Fibroblast of villous mesenchyme (primary cell): ENCODE measurements at regions not wholly inside any gene's neighbourhood (a gene's known extent, or its start where the extent isn't known, plus 50 kb on each side); places are given as distances from the start of the nearest gene placed in this dataset.

Experiments used
- DNase-seq: peaks from one replicate; pipeline ENCODE4 v3.0.0-alpha.2; 2010; ENCODE audit warnings: low read depth
- H3K4me3 ChIP-seq: 2 replicates; pipeline ENCODE4 v1.5.1; 2011; ENCODE audit warnings: low read depth, mild to moderate bottlenecking, low read length
- CTCF ChIP-seq: IDR thresholded peaks from 2 replicates; pipeline ENCODE4 v1.5.1; 2012; ENCODE audit warnings: low read depth, mild to moderate bottlenecking, low read length; ENCODE audit not compliant: insufficient read depth

- DNase-seq = no peak
- no peak for TF ChIP-seq CTCF
Observed at GRCh38 chr6:2517401-2517800, 233.3 kb downstream of the MYLK4 start.

GRCh38 chr6:2516059-2516458 lies 234.7 kb downstream of the MYLK4 start:
- H3K4me3 ChIP-seq = no peak overlapping the region
- DNase-seq = no peak
- TF ChIP-seq CTCF = no peak

More at GRCh38 chr6:2517401-2517800, 233.3 kb downstream of the MYLK4 start:
- H3K4me3 ChIP-seq = no peak overlapping the region

GRCh38 chr6:2514965-2515543 lies 235.7 kb downstream of the MYLK4 start:
- DNase-seq = no peak

GRCh38 chr6:2512802-2513201 lies 237.9 kb downstream of the MYLK4 start:
- TF ChIP-seq CTCF = no peak
- H3K4me3 ChIP-seq = no peak overlapping the region
- no peak for DNase-seq

More at GRCh38 chr6:2514965-2515543, 235.7 kb downstream of the MYLK4 start:
- H3K4me3 ChIP-seq = no peak overlapping the region
- TF ChIP-seq CTCF = no peak

GRCh38 chr6:2510316-2510715 lies 240.4 kb downstream of the MYLK4 start:
- DNase-seq = no peak
- no peak for TF ChIP-seq CTCF
- no peak overlapping the region for H3K4me3 ChIP-seq

GRCh38 chr6:2509711-2510110 lies 241.0 kb downstream of the MYLK4 start:
- TF ChIP-seq CTCF = no peak
- H3K4me3 ChIP-seq = peak overlapping the region; percentile 29
- no peak for DNase-seq

- no peak for TF ChIP-seq CTCF
- no peak for DNase-seq
- H3K4me3 ChIP-seq = no peak overlapping the region
Observed at GRCh38 chr6:2508071-2508470, 242.7 kb downstream of the MYLK4 start.
